HepG2 (cell line): ENCODE measurements at regions not wholly inside any gene's neighbourhood (a gene's known extent, or its start where the extent isn't known, plus 50 kb on each side); places are given as distances from the start of the nearest gene placed in this dataset.

ENCODE experiments used
- CTCF ChIP-seq: sonication (generic); formaldehyde crosslinking; IDR thresholded peaks from 2 replicates; pipeline ENCODE4 v1.5.0; 2020; ENCODE audit warnings: mild to moderate bottlenecking, missing genetic modification reagents, moderate library complexity
- ZNF891 ChIP-seq: sonication (generic); formaldehyde crosslinking; IDR thresholded peaks from 2 replicates; pipeline ENCODE4 v1.5.0; 2020; ENCODE audit warnings: mild to moderate bottlenecking, missing genetic modification reagents

GRCh38 chr5:89003563-89004036, 120.6 kb upstream of the MEF2C start:
- TF ChIP-seq CTCF (CRISPR knock-in tag) (no peak), ZNF891 (CRISPR knock-in tag) (no peak)
